Lung (tissue), 11 donors: ENCODE measurements at regions not wholly inside any gene's neighbourhood (a gene's known extent, or its start where the extent isn't known, plus 50 kb on each side); places are given as distances from the start of the nearest gene placed in this dataset.
"Not testable (repeated sequence)": the region's sequence is repeated elsewhere in the genome, so short reads cannot be mapped to it uniquely, and the experiment has no call there.

Experiments used
- ATAC-seq: fragments of 200-7000 bp; cut with Tn5 transposase; one replicate; pipeline ENCODE4 v1.9.1; 2020; ENCODE audit warnings: moderate number of reproducible peaks; ENCODE audit not compliant: insufficient read depth, low FRiP score
- DNase-seq, 3 donors: peaks; one replicate each; pipeline ENCODE4 v3.0.0-alpha.2; 2013 to 2017
- H3K27ac ChIP-seq, 2 donors: one replicate each; pipeline ENCODE4 v1.5.1; 2013; ENCODE audit warnings: mild to moderate bottlenecking in 2 of 2, moderate library complexity in 2 of 2, control low read depth in 1 of 2, inconsistent platforms in 1 of 2, low read depth in 1 of 2, low read length in 1 of 2
- H3K27me3 ChIP-seq, 3 donors: one replicate each; pipeline ENCODE4 v1.5.1; 2013; ENCODE audit warnings: low read length in 2 of 3; ENCODE audit not compliant: control insufficient read depth in 3 of 3, insufficient read depth in 3 of 3
- H3K36me3 ChIP-seq, 4 donors: one replicate each; pipeline ENCODE4 v1.5.1; 2013; ENCODE audit warnings: low read length in 4 of 4, mild to moderate bottlenecking in 1 of 4, moderate library complexity in 1 of 4; ENCODE audit not compliant: control insufficient read depth in 4 of 4, insufficient read depth in 4 of 4
- H3K4me1 ChIP-seq, 5 donors: one replicate each; pipeline ENCODE4 v1.5.1; 2013; ENCODE audit warnings: low read length in 5 of 5, mild to moderate bottlenecking in 2 of 5, moderate library complexity in 1 of 5; ENCODE audit not compliant: control insufficient read depth in 5 of 5, insufficient read depth in 5 of 5
- H3K4me3 ChIP-seq: one replicate; pipeline ENCODE4 v1.5.1; 2013; ENCODE audit warnings: mild to moderate bottlenecking, control low read depth, moderate library complexity
- H3K9ac ChIP-seq, 2 donors: one replicate each; pipeline ENCODE4 v1.5.1; 2013; ENCODE audit warnings: low read length in 2 of 2, control low read depth in 1 of 2; ENCODE audit not compliant: insufficient read depth in 1 of 2
- H3K9me3 ChIP-seq, 4 donors: one replicate each; pipeline ENCODE4 v1.5.1; 2013; ENCODE audit warnings: low read length in 3 of 4, mild to moderate bottlenecking in 1 of 4, moderate library complexity in 1 of 4; ENCODE audit not compliant: control insufficient read depth in 4 of 4, insufficient read depth in 3 of 4
- WGBS, 2 donors: extraction: QIAGEN DNeasy Blood & Tissue Kit; methylation state at CpG; one replicate each; pipeline ENCODE4 v1.1.7; 2013; 5-methylcytosine and 5-hydroxymethylcytosine counted together
- TF ChIP-seq, protein P1 (sequence below): IDR thresholded peaks from 2 replicates; pipeline ENCODE4 v1.5.1; 2012; ENCODE audit warnings: mild to moderate bottlenecking; ENCODE audit errors: control extremely low read depth, extremely low read depth
- donor health status: control.
- donor health status: control.
- donor health status: Bipolar disorder and iron deficiency.
- donor health status: healthy.
- donor health status: DM: yes; HTN: yes; CAD: no.

DNA sequence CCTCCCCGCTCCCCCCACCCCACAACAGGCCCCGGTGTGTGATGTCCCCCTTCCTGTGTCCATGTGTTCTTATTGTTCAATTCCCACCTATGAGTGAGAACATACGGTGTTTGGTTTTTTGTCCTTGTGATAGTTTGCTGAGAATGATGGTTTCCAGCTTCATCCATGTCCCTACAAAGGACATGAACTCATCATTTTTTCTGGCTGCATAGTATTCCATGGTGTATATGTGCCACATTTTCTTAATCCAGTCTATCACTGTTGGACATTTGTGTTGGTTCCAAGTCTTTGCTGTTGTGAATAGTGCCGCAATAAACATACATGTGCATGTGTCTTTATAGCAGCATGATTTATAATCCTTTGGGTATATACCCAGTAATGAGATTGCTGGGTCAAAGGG is 104.3 kb downstream of the MTPN start:
- 96 to 97% methylated on average over 3 to 4 of the region's 4 CpGs for WGBS, 2 donors
- H3K9me3 ChIP-seq, H3K27me3 ChIP-seq, ATAC-seq, DNase-seq, H3K4me3 ChIP-seq, H3K36me3 ChIP-seq, H3K9ac ChIP-seq, H3K27ac ChIP-seq, H3K4me1 ChIP-seq: not testable (repeated sequence)

DNA sequence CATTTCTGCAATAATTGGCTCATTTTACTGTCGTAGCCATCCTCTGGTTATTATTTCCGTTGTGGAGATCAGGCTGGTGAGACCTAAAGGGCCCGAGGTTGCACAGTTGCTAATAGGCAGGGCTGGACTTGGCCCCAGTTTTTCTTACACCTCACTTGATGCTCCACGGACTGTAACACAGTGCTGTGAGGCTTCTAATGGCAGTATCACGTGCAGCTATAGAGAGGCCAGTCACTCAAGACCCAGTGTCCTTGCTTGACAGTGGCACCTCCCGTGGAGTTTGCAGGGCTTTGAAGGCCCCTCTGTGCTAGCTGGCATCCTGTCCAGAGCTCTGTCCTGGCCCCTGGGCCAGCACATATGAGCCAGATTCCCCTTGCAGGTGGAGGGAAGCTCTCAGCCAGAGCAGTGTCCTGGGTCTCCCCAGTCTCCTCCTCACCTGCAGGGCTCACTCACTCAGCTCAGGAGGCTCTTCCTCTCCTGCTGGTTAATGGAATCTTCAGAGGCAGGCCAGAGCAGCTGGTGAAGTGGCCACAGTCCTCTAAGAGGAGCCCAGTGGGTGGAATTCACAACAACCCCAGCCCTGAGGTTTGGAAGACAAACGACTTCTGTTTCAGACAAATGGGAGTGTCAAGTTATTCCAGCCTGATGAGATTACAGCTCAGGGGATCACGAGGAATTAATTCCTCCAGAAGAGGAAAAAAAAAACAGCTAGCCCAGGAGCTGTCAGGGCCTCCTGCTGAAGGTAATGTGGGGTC is 114.2 kb upstream of the FAM180A start:
- DNase-seq (no peak), ATAC-seq (no peak)
- no peak overlapping the region for H3K27ac ChIP-seq
- peaks cover 0 to 8% (median 0%) of the 10 kb centered on the region in 4 donors for H3K9me3 ChIP-seq
- TF ChIP-seq, protein P1, sequence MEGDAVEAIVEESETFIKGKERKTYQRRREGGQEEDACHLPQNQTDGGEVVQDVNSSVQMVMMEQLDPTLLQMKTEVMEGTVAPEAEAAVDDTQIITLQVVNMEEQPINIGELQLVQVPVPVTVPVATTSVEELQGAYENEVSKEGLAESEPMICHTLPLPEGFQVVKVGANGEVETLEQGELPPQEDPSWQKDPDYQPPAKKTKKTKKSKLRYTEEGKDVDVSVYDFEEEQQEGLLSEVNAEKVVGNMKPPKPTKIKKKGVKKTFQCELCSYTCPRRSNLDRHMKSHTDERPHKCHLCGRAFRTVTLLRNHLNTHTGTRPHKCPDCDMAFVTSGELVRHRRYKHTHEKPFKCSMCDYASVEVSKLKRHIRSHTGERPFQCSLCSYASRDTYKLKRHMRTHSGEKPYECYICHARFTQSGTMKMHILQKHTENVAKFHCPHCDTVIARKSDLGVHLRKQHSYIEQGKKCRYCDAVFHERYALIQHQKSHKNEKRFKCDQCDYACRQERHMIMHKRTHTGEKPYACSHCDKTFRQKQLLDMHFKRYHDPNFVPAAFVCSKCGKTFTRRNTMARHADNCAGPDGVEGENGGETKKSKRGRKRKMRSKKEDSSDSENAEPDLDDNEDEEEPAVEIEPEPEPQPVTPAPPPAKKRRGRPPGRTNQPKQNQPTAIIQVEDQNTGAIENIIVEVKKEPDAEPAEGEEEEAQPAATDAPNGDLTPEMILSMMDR, result no peak
- no peaks in the 10 kb centered on the region for H3K36me3 ChIP-seq
- H3K9ac ChIP-seq, result no peak overlapping the region
- 71 to 75% methylated on average over 8 of the region's 8 CpGs for WGBS, 2 donors
- H3K4me1 ChIP-seq, result no peaks in the 10 kb centered on the region
- H3K4me3 ChIP-seq, result no peak overlapping the region
- H3K27me3 ChIP-seq, result no peaks in the 10 kb centered on the region

DNA sequence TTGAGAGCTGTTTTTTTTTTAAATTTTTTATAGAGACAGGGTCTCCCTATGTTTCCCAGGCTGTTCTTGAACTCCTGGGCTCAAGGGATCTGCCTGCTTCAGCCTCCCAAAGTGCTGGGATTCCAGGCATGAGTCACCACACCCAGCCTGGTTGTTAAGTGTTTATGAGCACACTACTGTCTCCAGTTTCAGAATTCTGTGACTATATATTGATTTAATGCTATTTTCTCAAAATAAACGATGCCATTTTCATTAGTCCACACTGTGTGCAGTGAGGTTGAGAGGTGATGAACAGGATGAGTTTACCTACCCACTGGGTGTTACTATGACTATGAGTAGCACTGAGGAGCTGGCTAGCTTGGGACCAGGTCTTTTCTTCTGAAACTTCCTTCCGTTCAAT is 110.9 kb upstream of the FAM180A start:
- TF ChIP-seq, protein P1, result no peak
- H3K27ac ChIP-seq, result no peak overlapping the region
- ATAC-seq, result no peak
- H3K4me1 ChIP-seq, result peaks cover 0 to 11% (median 0%) of the 10 kb centered on the region in 5 donors
- H3K4me3 ChIP-seq, result no peak overlapping the region
- no peaks in the 10 kb centered on the region for H3K36me3 ChIP-seq
- no peak overlapping the region for H3K9ac ChIP-seq
- H3K27me3 ChIP-seq, result no peaks in the 10 kb centered on the region
- 92 to 95% methylated on average over 2 of the region's 2 CpGs for WGBS, 2 donors
- H3K9me3 ChIP-seq, result peaks cover 0 to 13% (median 0%) of the 10 kb centered on the region in 4 donors
- DNase-seq, result no peak

DNA sequence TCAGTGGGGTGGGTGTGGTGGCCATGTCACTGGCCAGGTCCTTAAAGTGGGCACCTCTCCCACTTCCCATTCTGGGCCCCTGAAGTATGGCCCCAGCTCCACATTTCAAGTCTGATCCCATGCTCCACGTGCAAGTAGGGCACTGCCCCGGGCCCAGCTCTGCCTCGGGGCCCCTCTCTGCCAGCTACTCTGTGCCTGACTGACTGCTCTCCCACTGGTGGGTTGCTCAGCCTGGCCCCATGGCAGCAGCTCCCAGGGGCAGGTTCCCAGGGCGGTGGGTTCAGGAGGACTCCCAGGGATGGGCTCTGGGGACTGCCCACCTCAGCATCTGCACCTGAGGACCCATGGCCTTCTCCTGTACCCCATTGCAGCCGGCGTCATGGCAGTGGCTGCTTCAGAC is 110.2 kb upstream of the FAM180A start:
- Histone ChIP-seq H3K9ac (no peak overlapping the region), H3K27ac (no peak overlapping the region), H3K27me3 (no peaks in the 10 kb centered on the region), H3K9me3 (peaks cover 0 to 13% (median 0%) of the 10 kb centered on the region in 4 donors), H3K4me3 (no peak overlapping the region), H3K4me1 (peaks cover 0 to 11% (median 0%) of the 10 kb centered on the region in 5 donors), H3K36me3 (no peaks in the 10 kb centered on the region)
- ATAC-seq (no peak), DNase-seq (no peak)
- 95 to 98% methylated on average over 6 of the region's 6 CpGs for WGBS, 2 donors
- TF ChIP-seq, protein P1, result no peak
